Medulla oblongata (tissue), 1 donor: ENCODE measurements at regions not wholly inside any gene's neighbourhood (a gene's known extent, or its start where the extent isn't known, plus 50 kb on each side); places are given as distances from the start of the nearest gene placed in this dataset.
A peak's percentile ranks its signal among the peaks of the same experiment; 100 is the strongest.
"Not testable (repeated sequence)": the region's sequence is repeated elsewhere in the genome, so short reads cannot be mapped to it uniquely, and the experiment has no call there.

Experiments used
- DNase-seq: peaks from one replicate; pipeline ENCODE4 v3.0.0-alpha.2; 2015; ENCODE audit errors: extremely low spot score

DNA sequence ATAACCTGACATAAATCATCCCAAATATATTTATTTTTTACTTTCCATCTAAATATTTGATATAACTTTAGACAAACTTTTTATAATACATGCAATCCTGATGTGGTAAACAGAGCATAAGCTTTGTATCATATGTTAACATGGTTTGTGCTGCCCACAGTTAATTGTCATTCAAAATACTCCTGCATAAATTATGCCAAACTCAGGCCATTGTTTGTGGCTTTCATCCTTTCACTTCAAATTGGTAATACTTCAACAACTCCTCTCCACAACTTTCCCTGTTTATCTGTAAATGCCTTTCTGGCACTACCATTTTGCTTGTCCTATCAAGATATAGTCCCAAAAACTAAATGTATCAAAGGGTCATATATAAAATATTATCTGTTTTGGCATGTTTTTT is 586.7 kb downstream of the HINT1 start:
- no peak for DNase-seq

DNA sequence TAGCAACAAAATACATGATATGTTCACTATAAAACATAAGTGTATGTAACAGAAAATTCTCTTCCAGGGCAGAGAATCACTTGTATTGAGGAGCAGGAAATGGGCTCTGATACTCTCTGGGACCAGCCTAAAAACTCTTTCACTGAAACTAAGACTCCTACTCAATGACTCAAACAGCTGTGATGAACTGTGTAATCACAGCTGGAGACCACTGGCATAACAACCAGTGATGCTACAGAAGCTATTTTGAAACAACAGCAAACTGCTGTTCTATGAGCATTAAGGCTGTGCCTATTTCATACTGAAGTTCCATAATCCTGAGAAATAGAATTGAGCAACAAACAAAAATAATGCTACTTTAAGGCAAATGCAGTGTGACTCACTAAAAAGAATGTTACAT is 594.0 kb downstream of the HINT1 start:
- DNase-seq, result no peak

DNA sequence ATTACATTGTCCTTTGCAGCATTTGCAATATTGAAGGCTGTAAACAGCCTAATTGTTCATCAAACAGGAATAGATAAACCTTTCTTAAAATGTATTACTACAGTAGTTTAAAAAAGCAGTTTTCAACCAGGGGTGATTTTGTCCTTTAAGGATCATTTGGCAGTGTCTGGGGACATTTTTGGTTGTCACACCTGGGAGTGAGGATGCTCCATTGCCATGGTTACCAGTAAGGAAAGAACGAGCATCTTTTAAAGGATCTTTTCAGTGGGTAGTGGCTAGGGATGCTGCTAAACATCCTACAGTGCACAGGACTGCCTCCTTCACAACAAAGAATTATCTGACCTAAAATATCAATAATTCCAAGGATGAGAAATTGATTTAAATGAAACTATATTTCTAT is 596.3 kb downstream of the HINT1 start:
- no peak for DNase-seq

DNA sequence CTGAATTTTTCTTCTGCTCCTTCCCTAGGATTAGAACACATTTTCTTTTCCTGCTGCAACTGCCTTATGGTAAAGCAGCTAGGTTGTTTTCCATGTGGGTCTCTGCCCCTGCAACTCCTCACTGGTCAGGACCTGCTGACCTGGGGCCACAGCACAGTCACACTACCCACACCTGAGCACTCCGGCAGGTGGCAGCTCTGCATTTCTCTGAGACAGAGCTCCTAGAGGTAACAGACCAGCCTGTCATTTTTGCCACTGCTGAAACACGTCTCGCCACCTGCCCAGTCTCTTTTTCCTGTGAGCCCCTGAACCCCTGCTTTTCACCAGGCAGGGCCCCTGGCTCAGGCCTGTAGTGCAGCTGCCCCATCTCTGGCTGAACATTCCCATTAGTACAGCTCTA is 609.6 kb downstream of the HINT1 start:
- DNase-seq, result no peak

DNA sequence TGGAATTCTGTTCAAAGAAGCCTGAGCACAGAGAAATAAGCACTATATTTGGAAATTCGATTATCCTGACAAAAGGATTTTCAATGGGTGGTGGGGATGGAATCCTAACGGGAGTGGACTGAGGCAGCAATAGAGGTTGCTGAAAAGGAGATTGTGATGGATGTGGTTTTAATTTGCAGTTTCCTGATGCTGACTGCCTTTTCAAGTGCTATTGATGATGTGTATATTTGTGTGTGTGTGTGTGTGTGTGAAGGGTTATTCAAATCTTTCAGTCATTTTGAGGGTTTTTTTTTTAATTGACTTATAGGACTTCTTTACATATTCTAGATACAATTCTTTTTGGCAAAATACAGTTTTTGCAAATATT is 614.5 kb downstream of the HINT1 start:
- DNase-seq, result no peak

DNA sequence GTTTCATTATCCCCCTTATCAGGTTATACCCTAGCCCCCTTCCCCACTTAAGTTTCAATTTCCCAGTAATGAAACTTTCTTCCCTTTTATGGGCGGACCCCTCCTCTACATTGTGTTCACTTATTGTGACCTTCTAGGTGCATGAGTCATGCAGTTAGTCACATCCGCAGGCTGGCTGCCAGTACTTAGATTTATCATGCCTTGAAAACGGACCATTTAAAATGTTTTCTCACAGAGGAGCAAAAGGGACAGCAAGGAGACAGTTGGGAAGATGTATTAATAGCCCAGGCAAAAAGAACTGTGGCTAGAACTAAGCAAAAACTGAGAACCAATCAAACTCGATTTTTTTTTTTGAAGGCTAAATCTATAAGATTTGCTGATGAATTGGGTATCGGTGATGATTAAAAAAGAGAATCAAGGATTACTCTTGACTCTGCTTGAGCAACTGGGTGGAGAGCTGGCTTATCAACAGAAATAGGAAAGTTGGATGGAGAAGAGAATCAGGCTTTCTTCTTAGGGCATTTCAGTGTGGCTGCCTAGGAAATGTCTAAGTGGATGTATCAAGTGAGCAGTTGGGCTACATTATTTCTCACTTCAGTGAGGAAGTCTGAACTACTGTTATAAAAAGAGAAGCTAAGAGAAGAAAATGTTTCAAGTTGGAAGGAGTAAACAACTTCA is 615.0 kb downstream of the HINT1 start:
- DNase-seq, result no peak

DNA sequence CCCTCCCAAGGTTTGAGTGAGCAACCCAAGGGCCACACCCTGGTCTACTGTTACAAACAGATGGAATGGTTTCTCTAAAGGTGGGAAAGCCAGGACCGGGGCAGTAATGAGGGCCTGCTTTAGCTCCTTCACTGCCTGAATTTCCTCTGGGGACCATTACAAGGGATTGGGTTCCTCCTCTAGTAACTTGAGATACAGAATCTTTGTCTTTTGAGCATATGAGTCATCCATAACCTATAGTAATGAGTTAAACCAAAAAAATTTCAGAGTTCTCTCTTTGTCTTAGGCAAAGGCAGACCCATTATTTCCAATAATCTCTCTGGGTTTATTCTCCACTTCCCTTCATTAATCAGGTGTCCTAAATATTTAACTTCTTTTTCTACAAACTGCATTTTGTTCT is 618.8 kb downstream of the HINT1 start:
- no peak for DNase-seq

DNA sequence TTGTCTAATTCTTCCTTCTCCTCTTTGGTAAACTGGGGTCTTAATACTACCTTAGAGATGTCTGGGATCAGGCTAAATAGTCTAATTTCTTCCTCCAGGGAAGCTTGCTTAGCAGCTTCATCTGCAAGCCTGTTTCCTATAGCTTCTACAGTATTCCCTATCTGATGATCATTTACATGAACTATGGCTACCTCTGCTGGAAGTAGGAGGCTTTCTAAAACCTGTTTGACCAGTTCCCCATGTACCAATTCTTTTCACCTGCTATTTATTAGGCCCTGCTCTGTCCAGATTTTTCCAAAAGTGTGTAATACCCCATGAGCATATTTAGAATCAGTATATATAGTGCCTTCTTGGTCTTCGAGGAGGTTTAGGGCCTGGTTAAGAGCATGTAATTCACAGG is 619.8 kb downstream of the HINT1 start:
- no peak for DNase-seq

DNA sequence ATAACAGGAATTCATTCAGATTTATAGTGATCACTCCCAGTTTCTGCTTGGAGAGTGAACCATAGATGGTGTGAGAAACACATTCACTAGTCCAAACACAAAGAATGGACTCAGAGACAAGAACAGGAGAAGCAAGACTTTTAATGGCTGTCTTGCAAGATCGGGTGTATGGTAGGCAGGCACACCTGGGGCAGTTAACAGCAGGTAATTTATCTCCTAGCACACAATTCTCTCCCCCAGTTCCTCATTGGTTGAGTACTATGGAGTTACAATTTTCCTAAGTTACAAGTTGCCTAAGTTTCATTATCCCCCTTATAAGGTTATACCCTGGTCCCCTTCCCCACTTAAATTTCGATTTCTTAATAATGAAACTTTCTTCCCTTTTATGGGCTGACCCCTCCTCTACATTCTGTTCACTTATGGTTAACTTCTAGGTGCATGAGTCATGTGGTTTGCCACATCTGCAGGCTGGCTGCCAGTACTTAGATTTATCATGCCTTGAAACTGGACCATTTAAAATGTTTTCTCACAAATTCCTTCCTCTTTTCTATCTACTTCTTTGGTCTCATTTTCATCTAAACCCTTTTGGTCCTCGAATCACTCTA is 623.3 kb downstream of the HINT1 start:
- DNase-seq, result peak; percentile 2

DNA sequence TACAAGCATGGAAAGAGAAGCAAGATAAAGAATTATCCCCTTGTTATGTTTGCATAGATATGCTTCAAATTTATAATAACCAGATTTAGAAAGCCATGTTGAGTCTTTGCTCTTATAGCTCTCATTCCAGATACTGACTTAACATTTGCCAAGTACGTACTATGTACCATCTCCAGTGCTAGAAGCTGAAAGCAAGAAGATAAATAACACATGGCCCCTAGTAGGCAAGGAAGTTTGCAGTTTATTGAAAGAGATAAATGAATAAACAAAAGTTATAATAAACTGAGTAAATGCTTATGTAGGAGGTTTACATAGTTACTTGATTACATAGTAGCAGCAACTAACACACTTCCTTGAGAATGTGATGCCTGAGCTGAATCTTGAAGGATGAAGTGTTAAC is 628.4 kb downstream of the HINT1 start:
- no peak for DNase-seq

DNA sequence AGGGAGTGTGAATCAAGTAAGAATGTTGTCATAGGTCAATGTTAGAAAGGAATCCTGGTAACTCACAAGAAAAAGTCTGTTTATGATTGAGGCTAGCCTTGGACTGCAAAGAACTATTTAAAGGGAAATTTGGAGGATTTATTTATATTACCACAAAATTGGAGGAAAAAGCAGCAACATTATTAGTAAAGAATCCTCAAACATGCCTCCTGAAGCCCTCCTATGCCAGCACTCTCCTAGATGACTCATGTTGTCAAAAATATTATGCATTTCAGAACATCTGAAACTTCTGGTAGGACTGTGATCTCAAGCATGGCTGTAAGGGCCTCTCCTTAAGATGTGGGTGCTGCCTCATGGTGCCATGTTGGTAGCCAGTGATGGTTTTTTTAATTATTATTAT is 628.5 kb downstream of the CHSY3 start:
- no peak for DNase-seq

DNA sequence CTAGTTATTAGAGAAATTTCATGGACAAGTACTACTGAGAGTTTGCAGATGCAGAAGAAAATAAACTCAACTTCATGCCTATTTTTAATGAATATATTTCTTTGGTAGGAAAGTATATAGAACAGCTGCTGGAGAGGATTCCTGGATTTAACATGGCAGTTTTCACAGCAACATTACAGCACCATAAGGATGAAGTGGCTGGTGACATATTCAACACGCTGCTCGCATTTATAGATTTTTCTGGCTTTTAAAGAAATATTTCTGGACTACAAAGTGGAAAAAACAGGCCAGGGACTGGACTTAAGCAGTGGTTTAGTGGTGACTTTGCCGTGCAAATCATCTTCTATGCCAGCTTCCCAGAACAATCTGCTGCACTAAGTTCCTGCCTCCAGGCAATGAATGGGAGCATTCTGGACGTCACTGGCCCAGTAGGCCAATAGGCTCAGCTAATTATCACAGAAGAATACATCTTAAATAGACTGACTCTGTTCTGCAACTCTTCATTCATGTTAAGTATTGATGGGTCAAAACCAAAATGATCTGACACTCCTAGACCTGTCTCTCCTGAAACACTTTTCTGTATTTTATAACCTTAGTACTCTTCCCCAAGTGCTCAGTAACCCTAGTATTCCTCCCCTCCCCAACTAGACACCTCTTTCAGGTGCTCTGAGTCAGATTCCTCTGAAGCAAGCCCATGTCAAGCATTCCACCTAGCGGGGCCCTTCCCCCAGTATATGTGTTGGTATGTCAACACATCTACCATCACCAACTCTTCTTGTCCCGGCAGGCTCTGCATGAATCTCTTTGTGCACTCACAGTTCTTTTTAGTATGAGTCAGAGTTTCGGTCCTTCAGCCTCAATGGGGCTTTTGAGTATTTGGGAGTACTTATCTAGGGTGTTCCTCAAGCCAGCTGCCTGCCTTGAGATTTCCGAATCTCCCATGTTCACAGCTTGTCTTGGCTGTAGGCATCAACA is 625.5 kb downstream of the CHSY3 start:
- no peak for DNase-seq

DNA sequence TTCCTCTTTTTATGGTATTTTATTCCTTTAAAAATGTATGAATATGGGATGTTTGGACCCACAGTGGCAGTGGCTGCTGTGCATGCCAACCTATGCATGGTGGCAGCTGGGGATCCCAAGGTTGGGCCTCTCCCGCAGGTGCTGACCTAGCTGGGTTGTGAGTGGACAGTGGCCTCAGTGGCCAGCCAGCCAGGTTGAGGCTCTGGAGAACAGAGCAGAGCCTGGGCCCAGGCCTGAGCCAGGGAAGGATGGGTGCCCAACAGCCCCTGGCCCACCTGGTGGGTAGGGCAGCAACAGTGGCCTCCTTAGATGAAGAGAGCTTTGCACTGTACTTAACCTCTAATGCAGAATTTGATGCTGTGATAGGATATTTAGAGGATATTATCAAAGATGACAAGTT is 624.8 kb downstream of the CHSY3 start:
- DNase-seq, result no peak

DNA sequence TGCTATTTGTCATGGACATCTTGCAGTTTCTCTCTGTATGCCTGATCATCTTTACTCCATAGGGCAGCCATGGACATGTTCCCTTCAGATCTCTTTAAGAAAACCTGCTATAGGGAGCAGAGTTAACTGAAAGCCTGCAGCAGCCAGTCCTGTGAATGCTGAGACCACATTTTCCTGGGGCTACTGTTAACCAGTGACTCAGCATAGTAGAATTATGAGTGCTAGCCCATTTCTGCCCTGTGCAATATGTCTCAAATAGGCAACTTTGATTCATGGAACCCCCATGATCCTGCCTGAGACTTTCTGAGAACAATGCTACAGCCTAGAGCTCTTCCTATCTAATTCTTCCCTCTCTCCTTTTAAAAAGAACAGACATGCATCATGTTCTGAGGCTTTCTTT is 624.2 kb downstream of the CHSY3 start:
- DNase-seq, result no peak

DNA sequence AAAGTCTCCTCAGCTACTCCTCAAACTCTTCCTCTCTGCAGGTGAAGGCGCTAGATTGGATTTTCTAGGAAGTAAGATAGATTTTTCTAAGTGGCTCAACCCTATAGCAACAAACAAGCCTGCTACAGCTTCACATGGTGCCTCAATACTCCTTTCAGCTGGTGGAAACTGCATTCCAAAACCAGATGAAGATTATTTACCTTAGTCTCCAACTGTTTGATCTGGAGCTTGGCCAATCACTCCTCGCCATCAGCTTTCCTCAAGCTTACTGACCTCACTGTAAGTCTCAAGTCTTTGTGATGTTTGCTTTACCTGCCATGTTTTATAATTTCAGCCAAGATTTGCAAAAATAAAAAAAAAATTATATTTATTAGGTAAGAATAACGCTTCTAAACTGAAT is 622.4 kb downstream of the CHSY3 start:
- DNase-seq, result no peak

DNA sequence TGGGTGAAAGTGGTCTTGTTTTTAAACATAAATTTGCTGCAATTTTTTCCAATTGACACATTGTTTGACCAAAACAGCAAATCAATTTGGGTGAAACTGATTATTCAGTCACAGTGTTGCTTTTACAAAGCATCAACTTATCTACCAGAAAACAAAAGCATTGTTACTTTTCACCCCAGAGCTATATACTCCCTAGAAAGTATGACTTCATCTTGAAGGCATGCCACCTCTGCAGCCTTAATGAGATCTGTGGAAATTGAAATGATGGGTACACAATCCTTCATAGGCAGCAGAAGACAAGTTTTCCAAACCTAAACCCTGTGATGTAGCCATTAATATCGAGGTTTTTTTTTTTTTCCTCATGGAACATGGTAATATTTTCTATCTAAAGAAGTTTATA is 615.9 kb downstream of the CHSY3 start:
- DNase-seq, result no peak

DNA sequence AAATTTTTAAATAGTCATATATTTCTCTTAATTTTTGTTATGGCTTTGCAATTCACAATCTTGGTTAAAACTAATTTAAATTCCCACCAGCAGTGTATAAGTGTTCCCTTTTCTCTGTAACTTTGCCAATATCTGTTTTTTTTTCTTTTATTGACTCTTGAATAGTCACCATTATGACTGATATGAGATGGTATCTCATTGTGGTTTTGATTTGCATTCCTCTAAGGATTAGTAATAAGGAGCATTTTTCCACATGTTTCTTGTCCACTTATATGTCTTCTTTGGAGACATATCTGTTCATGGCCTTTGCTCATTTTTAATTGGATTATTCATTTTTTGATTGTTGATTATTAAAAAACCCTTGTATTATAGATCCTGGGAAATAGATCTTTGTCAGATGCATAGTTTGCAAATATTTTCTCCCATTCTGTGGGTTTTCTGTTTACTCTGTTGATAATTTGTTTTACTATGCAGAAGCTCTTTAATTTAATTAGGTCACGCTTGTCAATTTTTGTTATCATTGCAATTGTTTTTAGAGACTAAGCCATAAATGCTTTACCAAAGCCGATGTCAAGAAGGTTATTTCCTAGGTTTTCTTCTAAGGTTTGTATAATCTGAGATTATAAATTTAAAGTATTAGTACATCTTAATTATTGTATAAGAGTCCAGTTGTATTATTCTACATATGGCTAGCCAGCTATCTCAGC is 610.9 kb downstream of the CHSY3 start:
- no peak for DNase-seq

DNA sequence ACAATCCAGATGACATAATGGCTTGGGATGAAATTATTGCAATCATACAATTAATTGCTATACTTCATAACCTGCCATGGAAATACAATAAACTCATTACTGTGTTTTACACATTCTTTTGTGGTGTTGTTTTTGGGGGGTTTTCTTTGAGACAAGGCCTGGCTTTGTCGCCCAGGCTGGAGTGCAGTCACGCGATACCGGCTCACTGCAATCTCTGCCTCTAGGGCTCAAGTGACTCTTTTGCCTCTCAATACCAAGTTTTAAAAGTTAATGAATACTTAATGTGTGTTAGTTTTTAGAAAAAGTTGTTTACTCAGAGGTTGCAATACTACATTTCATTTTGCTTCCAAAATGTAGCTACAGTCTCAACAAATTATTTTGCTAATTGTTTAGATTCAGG is 598.4 kb downstream of the CHSY3 start:
- DNase-seq, result no peak

DNA sequence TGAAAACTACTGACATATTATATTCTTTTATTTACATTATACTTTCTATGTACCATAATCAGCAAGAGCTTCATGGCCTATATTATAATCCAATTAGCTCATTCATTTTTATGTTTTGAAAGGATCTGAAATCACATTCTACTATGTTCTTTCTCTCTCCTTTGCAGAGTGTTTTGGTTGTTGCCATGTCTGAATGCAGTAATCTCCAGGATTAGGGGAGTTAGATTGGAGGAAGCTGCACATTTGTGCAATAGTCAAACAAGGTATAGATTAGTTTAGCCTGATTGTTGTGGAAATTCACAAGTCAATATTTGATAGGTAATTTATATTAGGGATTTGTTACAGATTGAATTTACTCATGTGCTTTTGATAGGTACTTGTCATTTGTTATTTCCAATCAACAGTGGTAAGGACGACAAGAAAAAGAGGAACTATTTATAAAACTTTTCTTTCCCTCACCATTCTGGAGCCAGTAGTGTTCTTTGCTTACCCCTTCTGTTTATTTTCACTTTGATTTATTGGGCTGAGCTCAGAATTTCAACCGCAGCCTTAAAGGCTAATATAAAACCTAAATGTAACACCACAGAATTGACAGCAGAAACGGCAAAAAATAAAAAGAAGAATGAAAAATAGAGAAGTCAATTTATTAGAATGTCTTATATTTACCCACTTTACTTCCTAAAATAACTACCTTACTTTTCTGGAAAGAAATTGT is 597.0 kb downstream of the CHSY3 start:
- no peak for DNase-seq

DNA sequence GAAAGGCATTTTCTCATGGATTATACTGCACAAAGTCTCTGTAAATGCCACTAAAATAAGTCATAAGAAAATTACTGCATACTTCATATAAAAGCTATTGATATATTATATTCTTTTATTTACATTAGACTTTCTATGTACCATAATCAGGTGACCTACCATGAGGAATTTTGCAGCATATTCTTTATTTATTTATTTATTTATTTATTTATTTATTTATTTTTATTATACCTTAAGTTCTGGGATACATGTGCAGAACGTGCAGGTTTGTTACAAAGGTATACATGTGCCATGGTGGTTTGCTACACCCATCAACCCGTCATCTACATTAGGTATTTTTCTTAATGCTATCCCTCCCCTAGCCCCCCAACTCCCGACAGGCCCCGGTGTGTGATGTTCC is 596.2 kb downstream of the CHSY3 start:
- DNase-seq, result not testable (repeated sequence)

DNA sequence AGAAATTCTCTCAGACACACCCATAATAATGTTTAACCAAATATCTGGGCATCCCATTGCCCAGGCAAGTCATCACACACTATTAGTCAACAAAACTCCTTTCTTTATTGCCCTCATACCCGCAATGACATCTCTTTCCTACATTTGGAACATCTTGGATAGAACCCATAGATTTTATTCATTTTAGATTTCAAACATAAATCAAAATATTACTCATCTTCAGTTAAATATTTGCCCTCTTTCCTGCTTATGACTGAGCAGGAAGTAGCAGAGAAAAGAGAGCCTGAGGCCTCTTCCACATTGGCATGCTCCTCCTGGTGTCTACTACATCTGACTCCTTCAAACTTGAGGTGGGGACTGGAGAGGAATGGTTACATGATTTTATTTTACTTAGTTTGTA is 592.0 kb downstream of the CHSY3 start:
- no peak for DNase-seq

DNA sequence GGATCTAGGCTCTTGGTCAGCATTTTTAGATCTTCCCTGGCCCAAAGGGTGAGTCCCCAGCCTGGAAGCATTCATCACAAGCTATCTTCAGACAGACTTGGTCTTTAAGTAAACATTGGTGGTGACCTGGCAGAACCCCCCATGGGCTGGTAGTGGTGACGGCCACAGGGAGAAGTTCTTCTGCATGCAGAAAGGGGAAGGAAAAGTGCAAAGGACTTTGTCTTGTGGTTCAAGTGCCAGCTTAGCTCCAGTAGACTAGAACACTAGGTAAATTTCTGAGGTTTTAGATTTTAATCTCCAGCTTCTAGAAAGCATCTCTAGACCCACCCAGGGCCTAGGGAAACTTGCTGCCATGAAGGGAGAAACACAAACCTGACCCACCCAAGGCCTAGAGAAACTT is 584.0 kb downstream of the CHSY3 start:
- no peak for DNase-seq
